Stimulated activated CD4-positive, alpha-beta T cell treated with anti-CD3 and anti-CD28 coated beads, Interleukin-15, amount 100 ng/mL, for 1 hour (primary cell): ENCODE measurements at regions not wholly inside any gene's neighbourhood (a gene's known extent, or its start where the extent isn't known, plus 50 kb on each side); places are given as distances from the start of the nearest gene placed in this dataset.

Source experiments
- DNase-seq, 2 donors: peaks; one replicate each; pipeline ENCODE4 v3.0.0-alpha.2; 2020; ENCODE audit warnings: low read depth in 1 of 2, low spot score in 1 of 2

DNA sequence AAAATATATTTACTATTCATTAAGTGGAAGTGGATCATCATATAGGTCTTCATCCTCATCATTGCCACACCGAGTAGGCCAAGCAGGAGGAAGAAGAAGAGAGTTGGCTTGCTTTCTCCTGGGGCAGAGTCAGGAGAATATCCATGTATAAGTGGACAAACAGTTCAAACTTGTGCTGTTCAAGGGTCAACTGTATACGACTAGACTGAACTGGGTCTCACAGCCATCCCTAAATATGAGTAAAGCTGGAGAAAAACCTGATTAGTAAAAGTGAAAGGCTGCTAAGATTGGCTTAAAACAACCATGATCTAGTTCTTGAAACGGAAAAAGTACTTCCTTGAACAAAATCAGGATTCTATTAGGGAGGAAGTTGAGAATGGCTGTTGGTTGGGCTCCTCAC lies 276.7 kb upstream of the ADRA1B start:
- no peak for DNase-seq

DNA sequence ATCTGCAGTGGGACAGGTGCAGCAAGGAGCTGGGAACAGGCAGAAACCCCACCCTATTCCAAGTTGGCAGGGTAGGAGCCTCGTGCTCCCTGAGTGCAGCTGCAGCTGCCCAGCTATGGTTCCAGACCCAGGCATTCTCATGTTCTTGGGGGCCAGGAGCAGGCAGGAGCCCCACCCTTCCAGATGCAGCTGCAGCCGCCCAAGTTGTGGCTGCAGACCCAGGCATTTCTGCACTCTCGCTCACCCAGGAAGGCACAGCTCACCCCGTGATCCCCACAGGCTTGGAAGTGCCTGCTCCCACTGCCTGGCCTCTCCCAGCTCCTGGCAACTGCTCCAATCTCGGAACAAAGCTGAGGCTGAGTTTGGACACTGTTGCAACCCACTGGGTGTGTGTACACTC lies 275.8 kb upstream of the ADRA1B start:
- no peak for DNase-seq

DNA sequence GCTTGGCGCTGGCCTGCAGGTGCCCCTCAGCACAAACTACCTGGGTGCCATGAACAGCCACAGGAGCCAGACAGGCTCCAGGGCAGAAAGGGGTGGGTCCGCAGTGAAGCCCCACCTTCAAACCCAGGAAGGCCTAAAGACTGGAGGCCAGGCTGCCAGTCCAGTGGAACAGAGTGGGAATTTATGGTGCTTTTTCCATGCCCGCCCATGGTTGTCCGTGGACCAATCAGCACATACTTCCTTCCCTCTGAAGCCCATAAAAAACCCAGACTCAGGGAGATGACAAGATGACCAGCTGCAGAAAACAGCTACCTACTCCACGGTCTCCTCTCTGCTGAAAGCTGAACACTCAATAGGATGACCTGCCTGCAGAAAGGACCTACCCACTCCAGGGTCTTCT lies 275.4 kb upstream of the ADRA1B start:
- no peak for DNase-seq

DNA sequence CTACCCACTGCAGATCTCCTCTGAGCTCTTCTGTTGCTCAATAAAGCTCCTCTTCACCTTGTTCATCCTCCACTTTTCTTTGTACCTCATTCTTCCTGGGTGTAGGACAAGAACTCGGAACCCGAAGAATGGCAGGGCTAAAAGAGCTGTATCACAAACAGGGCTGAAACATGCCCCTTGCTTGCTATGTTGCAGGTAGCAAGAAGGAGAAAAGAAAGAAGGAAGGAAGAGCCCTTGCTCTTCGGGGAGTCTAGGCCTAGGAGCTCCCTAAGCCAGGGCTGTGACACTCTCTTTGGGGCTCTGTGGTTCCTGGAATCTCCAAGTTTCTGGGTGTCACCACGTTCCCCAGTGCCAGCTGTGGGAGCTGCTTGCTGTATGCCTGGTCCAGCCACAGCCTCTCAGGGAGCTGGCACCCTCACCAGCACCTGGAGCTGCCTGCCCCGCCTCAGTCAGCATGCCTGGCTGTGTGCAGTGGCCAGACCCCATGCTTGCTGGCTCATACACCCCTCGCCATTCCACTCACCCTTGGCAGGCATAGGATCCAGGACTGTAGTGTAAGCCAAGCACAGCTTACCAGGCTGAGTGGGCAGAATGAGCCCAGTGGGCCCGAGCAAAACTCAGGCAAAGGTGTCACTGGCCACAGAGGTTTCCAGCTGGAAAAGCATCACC lies 274.8 kb upstream of the ADRA1B start:
- no peak for DNase-seq

DNA sequence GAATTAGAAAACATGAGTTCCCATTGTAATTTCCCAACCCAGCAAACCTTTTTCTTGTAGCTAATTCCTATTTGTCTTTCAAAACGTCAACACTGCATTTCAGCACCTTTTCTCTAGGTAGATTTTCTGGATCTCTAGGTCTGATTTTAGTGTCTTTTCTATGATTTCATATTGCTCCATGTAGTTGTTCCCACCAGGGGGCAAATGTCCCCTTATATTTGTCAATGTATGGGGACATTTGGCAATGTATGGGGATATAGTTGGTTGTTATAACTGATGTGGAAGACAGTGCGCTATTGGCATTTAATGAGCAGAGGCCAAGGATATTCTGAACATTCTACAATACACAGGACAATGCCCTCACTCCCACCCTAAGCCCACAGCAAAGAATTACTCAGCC lies 273.9 kb upstream of the ADRA1B start:
- no peak for DNase-seq

DNA sequence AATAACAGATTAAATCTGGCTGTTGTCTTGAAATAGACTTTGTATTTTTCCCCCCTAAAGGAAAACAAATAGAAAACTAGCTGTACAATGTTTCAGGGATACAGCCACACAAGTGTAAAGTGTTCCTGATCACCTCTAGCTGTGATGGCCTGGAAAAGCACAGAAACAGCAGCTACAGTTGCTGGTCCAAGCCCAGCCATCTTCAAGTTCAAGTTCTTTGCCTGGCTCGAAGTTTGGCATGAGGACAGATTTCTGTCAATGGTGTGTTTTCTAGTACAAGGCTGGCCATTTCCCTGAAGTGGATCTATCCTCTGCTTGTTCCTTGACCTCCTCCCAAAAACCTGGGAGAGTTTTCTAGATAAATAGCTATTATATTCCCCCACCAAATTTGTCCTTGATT lies 272.2 kb upstream of the ADRA1B start:
- no peak for DNase-seq

DNA sequence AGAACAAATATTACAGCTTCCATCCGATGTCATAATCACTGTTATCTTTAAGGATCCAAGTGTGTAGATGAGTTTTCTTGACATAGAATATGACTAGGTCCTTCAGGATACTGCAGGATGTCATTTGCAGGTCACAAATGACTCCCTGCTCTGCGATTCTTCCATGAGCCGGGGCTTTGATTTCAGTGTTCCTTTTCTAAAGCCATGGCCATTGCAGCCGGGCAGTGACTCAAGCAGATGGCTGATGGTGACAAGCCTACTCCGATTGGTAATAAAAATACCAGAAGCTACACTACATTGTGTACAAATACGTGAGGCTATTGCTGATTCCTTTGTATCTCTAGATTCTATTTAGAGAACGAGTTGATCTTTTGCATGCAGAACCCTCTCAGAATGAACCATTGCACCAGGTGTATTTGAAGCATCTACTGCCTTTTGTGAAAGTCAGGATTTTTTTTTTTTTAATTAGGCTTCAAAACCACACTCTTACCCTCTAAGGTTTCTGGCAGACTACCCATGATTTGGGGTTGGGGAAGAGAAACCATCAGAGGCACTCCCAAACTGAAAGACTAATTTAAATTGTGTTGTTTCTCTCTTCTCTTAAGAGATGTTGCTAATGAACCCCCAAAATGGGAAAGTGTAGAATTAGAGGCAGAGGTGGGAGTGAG lies 271.0 kb upstream of the ADRA1B start:
- no peak for DNase-seq

DNA sequence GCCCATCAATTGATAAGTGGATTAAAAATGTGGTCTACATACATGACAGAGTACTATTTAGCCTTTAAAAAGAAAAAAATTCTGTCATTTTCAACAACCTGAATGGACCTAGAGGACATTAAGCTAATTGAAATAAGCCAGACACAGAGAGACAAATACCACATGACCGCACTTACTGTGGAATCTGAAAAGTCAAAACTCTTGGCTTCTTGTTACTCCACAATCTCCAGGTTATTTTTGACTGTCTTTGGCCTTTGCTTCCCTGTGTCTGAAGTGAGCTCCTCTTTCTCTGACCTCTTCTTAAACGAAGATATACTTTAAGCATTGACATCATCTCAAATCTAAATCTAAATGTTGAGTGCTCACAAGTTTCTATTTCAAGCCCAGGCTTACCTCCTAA lies 265.5 kb upstream of the ADRA1B start:
- no peak for DNase-seq

DNA sequence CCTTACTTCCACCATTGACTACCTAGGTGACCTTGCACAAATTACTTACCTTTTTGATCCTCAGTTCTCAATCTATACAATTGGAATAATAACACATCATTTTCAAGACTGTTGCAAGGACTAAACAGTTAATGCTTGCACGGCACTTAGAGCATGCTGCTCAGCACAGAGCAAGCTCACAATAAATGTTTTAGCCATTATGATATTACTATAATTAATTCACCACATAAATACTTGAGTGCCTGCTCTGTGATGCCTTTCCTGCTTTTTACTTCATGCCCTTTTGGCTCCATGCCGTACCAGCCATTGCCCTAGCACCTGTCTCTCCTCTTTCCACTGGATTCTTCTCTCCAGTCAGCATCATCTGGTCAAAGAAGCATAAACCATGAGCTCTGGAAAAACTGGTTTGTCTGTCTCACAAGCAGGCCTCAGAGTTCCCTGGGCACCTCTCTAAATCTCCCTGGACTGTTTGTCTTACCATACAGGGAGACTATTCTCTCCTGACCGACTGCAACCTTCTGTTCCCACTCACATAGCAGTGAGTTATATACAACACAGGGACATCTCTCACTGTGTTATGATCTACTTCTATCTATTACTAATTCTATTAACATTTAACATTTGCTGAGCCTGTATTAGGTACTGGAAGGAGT lies 260.4 kb upstream of the ADRA1B start:
- no peak for DNase-seq

DNA sequence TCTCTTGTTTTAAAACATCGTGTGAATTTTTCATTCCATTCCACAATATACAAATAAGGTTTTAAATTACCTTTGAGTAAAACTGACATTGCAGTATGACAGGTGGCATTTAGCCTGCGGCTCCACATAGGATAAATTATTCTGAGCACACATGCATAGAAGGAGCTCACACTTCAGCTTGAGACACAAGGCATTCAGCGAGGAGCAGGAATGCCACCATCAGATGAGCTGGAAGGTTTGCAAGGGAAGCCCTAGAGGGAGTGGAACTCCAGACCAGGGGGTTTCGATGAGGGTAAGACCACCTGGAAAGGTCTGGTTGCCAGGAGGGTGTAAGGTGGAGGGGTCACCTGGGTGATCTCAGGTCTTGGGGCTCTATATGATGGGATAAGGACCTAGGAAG lies 259.0 kb upstream of the ADRA1B start:
- no peak for DNase-seq

DNA sequence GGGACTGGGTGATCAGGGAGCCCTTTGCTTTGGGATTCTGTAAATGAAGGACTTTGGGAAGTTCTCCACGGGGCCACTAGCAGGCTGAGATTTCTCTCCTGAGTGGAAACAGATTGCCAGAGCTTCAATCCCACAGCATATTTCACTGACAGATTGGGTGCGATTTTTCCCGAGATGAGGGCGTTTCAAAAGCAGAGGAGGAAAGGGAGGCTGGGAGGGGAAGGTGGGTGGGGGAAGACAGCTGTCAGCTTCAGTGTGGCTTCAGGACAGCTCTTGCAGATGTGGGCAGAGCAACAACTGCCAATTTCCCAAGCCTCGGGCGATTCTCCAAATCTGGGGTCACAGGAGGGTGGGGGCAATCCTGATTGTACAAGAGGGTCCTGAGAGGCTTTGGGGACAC lies 258.5 kb upstream of the ADRA1B start:
- DNase-seq: no peak

DNA sequence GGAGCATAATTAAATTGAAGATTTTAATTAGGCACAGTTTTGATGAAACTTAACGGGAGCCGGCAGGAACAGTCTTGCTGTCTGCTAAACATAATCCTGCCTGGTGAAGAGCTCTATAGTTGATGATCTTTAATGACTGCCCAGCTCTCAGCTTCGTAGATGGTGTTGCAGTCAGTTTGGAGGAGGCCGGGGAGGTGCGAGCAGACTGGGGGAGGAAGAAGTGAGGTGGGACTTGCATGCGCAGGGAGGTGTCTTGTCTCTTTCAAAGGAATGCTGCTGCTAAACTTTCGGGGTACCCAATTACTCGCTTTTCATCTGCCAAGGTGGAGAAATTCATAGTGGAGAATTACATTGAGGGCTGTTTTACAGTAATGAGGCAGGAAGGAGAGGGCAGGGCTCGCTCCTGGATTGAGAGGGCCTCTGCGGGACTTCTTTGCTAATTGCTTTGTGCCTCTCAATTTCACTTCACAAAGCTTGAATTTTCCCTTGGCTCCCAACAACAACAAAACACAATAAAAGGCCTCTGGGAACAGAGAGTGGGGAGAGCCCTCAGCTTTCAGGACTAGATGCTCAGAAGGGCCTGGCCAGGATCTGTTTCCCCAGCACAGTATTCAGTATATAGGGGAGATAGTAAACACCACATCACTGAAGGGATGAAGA lies 257.9 kb upstream of the ADRA1B start:
- no peak for DNase-seq

DNA sequence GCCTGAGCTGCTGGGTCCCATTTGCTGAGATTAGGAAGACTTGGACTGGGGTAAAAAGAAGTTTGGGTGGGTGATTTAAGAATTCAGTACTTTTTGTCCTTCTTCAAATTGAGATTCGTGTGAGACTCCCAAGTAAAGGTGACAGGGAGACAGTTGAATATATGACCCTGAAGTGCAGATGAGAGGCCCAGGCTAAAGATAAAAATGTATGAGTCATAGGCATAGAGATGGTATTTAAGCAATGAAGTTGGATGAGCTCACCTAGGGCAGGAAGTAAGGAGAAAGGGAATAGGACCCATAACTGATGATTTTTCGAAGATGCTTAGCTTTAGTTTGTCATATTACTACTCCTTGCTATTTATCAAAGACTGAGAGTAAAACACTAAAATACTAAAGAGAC lies 255.9 kb upstream of the ADRA1B start:
- no peak for DNase-seq

DNA sequence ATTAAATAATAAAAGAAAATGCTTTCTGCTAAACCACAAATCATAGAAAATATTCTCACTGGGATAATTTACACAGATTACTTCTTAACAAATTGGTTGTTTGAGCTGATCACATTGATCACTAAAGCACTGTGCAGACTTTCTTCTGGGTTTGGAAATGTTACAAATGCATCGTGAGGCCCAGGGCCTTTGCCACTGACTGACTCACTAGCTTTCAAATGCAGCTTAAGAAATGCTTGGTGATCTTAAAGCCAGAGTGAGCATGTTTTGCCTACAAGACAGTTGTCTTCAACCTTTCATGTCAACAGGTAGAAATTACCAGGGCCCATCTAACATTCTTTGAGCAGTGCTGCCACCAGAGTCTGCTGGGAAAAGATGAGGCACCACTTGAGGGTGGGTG lies 252.3 kb upstream of the ADRA1B start:
- no peak for DNase-seq

DNA sequence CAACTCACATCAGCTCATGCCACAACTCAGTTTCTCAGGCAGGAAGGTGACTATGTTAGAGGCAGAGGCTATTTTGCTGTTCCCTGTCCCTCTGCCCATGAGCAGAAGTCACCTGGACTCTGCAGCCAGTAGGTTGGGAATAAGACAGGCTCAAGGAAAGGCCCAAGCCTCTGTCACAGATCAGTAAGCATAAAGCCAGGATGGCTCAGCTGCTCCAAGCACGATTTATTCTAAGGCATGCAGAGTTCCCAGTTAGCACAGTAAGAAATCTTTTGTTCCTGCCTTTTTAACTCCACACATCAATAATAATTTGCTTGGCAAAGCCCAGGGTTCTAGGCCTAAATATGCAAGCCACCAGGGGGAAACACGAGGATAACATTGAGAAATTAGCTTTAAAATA lies 249.0 kb upstream of the ADRA1B start:
- no peak for DNase-seq

DNA sequence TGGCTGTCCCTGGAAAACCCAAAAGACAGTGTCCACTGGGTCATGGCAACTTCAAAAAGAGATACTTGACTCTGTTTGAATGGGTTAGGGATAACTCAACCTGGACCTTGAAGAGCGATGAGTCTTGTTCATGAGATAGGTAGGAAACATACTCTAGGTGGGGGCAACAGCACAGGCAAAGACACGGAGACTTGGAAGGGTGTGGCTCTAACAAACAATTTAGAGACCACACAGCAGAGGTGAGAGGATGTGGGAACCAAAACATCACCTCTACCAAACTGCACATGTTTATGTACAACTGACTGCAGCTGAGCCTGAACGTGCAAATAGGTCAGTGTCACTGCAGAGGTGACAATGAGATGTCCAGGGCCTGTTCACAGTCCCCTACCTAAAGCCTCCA lies 247.7 kb upstream of the ADRA1B start:
- no peak for DNase-seq

DNA sequence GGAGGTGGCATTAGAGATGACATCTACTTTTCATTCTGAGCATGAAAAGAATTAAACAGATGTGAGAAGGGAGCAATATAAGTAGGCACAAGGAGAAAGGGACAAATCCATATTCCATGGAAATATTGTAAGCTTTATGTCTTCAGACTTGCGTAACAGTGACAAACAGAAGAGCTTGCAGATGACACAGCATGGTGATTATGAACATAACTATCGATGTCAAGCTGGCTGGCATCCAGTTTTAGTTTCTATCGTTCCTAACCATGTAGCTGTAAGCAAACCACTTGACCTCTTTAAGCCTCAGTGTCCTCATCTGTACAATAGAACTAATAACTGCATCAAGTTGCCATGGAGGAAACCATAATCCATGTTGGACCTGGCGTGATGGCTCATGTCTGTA lies 246.7 kb upstream of the ADRA1B start:
- no peak for DNase-seq

DNA sequence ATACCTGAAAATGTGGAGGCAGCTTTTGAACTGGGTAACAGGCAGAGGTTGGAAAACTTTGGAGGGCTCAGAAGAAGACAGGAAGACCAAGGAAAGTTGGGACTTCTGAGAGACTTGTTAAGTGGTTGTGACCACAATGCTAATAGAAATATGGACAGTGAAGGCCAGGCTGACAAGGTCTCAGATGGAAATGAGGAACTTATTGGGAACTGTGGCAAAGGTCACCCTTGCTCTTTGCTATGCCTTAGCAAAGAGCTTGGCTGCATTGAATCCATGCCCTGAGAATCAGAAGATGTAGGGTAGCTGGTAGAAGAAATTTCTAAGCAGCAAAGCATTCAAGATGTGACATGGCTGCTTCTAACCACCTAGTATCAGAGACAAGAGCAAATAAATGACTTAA lies 244.4 kb upstream of the ADRA1B start:
- DNase-seq: no peak

DNA sequence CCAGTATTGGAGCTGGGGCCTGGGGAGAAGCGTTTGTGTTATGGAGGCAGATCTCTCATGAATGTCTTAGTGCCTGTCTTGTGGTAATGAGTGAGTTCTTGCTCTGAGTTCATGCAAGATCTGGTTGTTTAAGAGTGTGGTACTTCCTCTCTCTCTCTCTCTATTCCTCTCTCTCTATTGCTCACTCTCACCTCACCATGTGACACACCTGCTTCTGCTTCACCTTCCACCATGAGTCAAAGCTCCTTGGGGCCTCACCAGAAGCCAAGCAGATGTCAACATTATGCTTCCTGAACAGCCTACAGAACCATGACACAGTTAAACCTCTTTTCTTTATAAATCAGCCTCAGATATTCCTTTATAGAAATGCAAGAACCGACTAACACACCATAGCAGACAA lies 242.7 kb upstream of the ADRA1B start:
- DNase-seq: no peak

DNA sequence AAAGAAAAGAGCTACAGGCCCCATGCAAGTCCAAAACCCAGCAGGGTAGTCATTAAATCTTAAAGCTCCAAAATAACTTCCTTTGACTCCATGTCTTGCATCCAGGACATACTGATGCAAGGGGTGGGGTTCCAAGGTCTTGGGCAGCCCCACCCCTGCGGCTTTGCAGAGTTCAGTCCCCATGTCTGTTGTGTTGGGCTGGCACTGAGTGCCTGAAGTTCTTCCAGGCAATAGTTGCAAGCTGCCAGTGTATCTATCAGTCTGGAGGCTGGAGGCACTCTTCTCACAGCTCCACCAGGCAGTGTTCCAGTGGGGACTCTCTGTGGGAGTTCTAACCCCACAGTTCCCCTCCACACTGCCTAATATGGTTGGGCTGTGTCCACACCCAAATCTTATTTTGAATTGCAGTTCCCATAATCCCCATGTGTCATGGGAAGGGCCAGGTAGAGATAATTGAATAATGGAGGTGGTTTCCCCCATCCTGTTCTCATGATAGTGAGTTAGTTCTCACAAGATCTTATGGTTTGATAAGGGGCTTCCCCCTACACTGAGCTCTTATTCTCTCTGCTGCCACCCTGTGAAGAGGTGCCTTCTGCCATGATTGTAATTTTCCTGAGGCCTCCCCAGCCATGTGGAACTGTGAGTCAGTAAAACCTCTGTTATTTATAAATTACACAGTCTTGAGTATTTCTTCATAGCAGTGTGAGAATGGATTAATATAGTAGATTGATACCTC lies 237.5 kb upstream of the ADRA1B start:
- no peak for DNase-seq

DNA sequence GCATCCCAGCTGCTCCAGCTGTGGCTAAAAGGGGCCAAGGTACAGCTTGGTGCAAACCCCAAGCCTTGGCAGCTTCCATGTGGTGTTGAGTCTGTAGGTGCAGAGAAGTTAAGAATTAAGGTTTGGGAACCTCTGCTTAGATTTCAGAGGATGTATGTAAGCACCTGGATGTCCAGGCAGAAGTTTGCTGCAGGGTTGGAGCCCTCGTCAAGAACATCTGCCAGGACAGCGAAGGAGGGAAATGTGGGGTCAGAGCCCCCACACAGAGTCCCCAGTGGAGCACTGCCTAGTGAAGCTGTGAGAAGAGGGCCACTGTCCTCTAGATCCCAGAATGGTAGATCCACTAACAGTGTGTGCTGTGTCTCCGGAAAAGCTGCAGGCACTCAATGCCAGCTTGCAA lies 236.2 kb upstream of the ADRA1B start:
- no peak for DNase-seq

DNA sequence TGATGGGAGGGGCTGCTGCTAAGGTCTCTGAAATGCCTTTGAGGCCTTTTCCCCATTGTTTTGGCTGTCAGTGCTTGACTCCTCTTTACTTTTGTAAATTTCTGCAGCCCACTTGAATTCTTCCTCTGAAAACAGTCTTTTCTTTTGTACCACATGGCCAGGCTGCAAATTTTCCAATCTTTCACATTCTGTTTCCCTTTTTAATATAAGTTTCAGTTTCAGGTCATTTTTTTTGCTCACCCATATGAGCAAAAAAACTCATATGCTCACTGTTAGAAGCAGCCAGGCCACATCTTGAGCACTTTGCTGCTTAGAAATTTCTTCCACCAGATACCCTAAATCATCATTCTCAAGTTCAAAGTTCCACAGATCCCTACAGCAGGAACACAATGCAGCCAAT lies 234.6 kb upstream of the ADRA1B start:
- DNase-seq: no peak
